Fibroblast of peridontal ligament (primary cell): ENCODE measurements at regions not wholly inside any gene's neighbourhood (a gene's known extent, or its start where the extent isn't known, plus 50 kb on each side); places are given as distances from the start of the nearest gene placed in this dataset.

ENCODE experiments used
- DNase-seq: peaks from one replicate; pipeline ENCODE4 v3.0.0-alpha.2; 2010; ENCODE audit errors: extremely low read depth

DNA sequence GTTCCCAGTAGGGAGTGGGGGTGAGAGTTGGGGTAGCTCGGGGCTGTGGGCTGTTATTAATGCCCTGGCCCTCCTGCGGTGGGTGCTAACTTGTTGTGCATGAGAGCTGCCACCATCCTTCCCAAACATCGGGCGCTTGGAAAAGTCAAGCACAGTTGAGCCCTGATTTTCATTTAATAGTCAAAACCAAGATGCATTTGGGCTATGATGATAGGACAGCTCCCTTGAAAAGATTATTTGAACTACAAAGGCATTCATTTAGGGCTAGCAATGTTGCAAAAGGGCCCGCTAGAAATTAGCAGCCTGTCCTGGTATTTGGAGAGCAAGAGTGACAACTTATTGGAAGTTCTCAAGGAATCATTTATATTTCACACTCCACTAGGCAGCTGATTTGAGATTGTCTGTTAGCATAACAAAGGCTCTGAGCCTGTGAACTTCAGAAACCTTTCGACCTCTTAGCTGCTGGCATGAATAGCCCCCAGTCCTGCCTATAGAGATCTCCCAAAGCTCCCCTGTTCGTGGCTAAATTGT is 128.2 kb upstream of the TMEM161B start:
- DNase-seq, result no peak

DNA sequence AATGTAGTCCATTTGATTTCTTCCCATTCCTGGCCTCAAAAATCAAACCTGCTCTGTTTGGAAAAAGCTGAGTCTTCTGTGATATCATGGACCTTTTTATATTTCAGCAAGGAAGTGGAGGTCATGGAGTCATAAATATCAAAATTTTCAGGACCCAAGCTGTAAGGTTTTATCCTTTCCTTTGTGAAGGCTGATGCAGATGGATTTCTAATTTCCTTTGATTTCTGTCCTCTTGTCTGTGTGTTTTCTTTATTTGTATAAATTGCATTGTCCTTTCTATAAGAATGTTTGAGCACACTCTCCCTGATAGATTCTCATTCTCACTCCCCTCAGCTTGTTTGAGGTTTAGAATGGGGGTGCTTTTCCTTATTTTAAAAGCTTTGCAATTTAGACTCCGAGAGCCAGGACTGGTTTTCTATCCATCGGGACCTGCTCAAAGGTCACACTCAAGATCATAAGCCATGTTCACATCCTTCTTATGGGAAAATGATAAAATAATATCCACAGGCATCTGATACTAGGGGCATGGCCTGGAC is 127.4 kb upstream of the TMEM161B start:
- DNase-seq, result no peak

DNA sequence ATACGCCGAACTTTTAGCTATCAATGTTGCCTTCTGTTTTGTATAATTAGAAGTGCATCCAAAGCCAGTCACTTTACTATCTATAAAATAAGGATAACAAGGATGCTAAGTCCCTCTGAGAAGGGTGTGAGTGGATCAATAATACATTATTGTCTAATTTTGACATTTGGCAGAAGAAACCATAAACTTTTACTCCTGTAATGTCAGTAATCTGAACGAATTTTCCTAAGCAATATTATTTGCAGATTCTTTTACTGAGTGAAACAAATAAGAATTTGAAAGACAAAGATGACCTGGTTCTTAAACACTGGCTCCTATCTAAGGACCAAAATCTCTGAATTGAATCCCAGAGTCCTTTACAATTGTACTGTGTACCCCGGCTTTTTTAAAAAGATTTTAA is 126.6 kb upstream of the TMEM161B start:
- DNase-seq, result no peak

DNA sequence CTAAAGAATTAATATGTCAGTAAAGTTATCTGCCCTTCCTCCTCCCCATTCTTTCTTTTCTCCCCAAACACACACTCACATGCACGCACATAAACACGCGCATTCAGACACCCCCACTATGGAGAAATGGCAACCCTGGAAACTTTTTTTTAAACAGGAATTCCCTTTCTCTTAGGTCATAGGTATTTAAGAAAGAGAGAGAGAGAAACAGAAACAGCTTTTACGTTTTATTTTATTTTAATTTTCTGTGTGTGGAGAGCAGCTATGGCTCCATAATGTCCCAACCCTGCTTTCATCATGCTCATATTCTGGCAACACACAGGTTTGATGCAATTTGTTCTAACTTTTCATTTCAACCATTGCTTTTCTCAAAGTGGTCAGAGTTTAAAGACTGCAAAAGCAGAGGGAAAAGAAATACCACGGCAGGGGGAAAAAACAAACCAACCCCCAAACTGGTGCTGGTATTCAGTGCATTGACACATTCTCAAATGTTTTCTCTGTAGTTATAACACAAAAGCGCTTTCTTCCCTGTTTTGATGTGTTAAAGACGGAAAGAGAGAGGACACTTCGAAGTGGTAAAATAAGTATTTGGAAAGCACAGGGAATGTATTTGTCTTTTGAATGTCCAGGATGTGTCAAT is 126.0 kb upstream of the TMEM161B start:
- DNase-seq, result no peak

DNA sequence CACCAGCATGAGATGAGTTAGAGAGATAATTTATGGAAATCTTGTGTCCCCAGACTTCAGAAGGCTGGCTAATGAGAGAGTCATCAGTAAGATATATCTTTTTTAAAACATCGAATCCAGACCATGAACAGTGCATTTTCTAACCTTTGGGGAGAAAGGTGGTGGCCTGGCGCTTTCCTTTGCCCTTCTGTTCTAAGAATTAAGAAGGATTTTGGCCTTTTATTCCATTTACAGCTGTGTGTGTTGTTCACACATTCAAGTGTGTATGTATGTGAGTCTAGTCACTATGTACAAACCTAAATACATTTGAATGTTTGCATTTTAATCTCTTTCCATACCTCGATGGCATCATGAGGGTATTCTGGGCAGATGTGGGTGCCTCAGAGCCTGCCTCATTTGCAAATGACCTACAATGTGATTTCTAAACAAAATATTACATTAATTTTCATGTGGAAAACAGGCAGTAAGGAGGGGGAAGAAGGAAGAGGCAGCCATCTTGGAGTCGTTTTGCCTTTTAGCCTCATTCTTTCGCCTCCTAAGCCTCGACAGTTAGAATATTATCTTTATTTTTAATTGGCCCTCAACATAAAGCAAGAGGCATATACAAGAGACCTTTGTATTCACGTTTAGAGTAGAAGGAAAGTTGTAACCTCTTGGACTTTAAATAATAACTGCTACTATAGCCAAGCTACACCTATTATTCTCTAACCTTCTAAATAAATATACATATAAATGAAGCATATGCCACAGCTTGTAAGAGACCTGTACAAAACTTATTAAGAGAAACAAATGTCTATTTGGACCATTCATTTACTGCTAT is 125.3 kb upstream of the TMEM161B start:
- no peak for DNase-seq

DNA sequence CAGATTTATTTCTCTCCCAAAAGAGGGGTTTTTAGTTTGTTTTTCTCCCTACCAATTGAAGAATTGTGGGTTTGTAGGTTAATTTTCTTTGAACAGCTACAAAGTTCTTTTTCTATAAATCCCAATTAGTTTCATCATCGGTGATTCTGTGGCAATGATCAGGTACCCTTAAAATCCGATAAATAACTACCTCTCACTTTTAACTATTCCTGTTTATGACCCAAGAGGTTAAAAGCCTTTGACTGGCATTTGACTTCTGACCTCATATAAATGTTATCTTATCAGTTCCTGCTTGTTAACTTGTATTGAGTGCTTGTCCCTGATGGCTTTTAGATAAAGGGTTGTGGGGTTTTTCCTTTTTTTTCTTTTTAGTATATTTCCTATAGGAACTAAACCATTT is 124.4 kb upstream of the TMEM161B start:
- DNase-seq, result no peak

DNA sequence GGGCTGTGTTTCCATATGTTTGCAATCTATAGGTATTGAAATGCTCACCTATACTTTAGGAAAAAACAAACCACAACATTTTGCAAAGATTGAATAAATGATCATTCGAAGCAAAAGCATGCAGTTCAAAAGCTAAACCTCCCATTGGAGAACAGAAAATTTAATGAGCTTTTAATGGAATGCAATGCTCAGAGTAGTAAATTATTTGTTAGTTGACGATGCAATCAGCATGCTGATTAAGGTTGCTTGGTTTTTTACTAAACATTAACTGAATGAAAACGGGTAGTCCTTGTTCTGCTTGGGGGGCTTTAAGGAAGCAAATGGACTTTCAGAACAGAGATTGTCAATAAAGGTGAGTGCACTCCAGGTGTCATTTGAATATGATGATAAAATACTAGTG is 123.3 kb upstream of the TMEM161B start:
- DNase-seq, result no peak

DNA sequence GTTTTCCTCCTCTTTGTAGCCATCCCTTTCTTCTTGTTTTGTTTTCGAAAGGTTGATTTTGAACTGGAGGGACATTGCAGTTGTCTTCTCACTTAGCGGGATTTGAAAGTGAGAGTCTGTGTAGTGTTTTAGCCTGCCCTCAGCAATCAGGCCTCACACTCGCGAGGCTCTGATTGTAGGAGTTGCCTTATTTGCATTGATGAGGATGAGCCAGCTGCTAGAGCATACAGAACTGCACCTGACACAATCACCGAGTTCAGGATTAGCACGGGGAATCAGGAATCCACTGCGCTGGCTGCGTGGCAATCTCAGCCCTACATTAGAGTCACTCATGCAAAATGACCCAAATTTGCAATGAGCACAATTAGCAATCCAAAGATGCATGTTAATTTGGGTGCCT is 122.5 kb upstream of the TMEM161B start:
- no peak for DNase-seq

DNA sequence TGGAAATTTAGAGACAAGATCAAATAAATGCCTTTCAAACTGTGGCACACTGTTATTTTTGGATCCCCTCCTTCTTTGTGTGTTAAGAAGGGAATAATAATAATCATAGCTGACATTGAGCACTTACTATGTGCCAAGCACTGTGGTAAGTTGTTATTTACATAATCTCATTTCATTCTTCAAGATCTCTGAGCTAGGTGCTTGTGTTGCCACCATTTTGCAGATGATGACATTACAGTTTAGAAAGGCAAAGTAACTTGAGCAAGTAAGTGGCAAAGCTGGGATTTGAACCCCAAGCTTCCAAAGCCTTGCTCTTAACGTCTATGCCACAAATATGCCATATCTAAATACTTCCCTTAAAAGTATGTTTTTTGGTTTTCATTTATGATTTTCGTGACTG is 121.8 kb upstream of the TMEM161B start:
- no peak for DNase-seq

DNA sequence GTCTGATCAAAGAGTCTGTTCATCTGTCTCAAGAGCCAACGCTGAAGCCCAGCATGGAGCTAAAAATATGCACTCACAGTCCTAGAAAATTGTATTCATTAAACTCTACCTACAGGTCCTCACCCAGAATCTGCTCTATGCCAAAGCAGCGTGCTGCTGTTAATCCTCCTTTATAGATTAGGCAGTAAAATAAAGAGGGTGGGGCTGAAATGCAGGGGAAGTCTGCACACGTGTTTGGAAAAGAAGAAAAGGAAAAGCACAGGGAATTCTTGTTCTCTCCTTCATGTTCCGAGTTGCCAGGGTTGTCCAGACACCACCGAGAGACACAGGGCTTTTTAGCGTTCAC is 121.4 kb upstream of the TMEM161B start:
- no peak for DNase-seq

DNA sequence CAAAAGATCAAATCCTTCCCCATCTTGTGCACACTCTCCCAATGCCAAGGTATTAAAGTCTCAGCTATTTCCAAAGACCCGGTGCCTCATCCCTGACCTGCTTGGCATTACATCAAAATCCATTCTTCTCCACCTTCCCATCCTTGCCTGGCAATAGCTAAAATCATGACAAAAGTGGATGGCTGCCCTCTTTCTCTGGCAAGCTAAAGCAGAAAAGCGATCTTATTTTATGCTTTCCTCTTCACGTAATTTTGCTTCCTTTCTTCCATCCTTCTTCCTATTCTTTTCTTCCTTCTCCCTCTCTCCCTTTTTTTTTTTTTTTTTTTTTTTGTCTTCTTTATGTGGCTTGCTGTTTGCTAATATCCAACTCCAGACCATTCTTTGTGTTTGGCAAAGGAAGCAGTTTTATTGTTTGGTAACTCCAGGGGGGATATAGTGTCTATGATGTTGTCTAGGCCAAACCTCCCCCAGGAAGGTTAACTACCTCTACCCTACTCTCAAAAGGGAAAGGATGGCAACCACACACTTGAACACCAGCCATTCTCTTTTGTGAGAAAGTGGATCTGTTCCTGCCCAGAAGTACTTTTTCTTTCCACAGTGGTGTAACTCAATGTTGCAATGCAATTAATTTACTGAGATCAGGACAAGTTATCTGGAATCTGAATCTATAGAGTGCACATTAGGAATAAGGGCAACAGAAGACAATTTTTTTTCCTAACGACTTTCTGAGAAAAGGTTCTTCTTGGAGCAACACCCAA is 120.9 kb upstream of the TMEM161B start:
- no peak for DNase-seq

DNA sequence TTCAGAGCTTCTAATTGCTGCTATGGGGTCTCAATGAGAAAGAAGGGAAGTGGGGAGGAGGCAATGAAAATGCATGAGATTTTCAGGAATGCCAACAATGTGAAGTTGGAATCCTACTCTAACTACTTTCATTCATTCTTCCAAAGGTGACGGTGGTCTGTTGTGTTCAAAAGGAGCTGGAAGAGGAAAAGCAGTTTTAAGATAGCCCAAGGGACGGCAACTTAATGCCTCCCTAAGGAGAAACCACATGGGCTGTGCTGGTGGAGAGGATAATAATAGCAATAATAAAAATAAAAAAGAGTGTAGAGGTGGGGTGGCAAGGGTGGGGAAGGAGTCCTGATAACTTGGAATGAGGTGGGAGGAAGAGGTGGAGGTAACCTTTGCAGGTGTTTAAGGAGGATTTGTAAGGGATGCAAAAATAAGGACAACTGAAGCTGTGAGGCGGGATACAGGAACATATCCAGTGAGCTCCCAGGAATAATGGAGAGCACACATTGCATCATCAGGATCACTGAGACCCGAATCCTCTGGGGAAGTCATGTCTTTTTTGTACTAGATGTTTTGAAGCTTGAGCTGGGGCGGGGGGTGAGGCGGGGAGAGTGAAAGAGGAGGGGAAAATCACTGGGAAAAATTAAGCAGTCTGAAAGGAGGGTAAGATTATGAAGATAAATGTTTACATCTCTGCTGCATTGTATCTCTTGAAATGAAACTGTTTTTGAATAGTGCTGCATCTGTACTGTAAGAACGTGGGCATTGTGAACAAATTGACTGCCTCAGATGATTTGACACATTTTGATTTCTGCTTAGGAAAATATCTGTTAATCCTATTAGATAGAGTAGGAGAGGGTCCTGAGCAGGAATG is 120.1 kb upstream of the TMEM161B start:
- no peak for DNase-seq

DNA sequence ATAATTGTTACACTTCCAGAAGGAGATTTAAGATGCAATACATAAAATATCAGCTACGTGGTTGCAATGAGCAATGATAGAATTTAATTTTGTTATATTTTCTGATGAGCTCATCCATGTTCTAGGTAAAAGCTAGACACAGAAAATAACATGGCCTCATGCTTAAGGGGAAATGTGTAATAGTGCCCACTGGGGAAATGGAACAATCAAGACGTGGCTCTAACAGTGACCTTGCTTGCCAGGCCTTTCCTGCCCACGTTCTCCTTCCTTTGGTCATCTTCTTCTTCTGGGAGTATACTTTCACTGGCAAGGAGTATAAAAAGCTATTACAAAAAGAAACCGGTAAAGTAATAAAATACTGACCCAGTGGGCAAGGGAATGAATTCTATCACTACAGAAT is 116.2 kb upstream of the TMEM161B start:
- no peak for DNase-seq

DNA sequence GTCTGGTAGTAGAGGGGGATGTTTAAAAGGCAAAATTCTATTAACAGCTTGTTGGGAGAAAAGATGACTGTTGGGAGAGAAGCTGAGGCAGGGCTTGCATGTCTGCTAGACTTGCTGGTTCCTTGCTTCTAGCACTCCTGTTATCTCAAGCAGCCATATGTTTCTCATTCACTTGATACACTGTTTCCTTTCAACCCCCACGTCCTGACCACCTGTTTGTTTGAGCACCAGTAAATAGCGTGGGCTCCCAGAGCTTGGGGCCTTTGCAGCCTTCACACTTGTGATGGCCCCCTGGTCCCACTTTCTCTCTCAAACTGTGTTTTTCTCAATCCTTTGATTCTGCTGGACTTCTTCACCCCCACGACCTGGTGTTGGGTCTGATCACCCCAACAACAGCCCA is 111.7 kb upstream of the TMEM161B start:
- DNase-seq, result no peak

DNA sequence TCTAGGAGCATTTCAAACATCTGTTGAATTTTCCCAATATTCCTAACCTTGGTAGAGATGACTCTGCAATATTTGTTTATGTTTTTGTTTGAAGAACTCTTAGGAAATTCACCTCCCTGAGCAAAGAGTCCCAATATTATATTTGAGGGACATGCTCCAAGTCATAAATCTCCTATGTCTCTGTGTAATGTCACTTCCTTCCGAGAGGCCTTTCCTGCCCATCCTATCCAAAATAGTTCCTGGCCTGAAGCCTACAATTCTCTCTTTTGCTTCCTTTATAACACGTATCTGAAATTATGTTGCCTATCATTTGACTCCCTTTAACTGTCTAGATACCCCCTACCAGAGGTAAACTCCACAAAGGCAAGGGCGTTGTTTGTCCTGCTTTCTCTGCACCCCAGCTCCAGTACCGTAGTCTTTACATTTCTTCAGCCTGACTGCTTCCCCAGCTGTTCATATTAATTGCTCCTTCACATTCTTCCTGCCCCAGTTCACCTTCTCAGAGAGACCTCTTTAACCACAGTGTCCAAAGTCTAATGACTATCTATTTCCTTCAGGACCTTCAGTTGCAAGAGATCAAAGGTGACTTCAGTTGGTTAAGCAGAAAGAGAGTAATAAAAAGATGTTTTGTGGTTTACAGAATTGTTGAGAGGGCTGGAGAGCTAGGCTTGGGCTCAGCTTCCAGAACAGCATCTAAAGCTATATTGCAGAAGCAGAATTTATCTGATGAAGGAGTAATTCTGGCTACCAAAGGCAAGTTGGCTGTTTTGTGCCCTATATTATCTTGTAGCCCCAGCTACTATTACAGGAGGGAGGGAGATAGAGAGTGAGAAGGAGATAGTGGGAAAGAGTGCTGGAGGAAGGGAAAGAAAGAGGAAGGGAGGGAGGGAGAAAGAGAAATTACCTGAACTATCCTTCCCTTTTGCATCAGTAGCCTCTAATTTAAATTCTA is 109.3 kb upstream of the TMEM161B start:
- no peak for DNase-seq

DNA sequence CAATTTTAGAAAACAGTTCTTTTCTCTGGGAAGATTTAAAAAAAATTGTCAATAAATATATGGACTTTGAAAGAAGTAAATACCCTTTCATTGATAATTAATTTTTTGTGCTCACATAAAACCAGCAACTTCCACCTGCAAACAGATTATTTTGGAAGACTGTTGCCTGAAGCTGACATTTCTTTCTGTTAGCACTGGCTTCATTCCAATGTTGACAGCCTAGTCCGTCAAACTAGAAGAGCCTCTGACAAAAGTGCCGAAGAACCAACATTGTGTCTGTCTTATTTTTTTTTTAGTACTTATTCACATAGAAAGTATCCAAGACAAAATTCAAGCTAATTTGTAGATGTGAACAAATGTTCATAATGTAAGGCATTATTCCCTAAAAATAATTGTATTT is 108.6 kb upstream of the TMEM161B start:
- no peak for DNase-seq

DNA sequence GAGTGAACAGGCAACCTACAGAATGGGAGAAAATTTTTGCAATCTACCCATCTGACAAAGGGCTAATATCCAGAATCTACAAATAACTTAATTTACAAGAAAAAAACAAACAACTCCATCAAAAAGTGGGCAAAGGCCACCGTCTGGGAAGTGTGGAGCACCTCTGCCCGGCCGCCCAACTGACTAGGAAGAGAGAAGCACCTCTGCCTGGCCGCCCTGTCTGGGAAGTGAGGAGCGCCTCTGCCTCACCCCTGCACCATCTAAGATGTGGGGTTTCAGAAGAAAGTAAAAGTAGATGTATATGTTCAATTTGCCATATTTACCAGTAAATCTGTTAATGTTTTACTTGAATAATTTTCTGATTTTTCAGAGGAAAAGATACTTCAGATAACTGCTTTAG is 108.1 kb upstream of the TMEM161B start:
- no peak for DNase-seq

DNA sequence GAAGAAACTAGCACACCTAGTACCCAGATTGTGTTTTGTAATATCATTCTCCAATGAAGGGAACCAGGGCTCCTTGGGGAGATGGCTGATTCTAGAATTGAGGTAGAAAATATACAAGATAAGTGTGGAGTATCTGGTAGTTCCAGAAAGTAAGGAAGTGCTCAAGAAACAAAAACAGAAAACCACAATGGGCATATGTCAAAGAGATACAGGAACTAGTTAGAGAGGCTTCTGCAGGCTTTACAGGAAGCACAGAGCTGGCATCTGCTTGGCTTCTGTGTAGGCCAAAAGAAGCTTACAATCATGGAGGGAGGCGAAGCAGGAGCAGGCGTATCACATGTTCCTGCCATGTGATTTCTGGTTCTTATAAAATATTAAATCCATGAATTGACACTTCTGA is 105.7 kb upstream of the TMEM161B start:
- DNase-seq, result no peak

DNA sequence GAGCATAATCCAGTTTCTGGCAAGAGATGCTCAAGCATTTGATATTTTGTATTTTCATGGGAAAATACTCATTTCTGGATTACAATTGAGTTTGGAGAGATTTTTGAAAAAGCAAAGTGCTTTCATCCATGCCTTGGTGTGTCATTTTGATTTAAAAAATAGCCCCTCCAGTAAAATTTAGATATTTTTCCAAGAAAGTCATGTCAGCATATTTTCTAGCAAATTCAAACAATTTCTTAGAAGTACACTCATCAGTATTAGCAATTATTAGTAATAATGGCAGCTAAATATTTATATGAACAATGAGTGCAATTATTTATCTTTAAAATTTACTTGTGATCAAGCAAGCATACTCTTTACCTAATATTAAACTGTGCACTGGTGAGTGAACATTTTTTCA is 102.2 kb upstream of the TMEM161B start:
- DNase-seq, result no peak

DNA sequence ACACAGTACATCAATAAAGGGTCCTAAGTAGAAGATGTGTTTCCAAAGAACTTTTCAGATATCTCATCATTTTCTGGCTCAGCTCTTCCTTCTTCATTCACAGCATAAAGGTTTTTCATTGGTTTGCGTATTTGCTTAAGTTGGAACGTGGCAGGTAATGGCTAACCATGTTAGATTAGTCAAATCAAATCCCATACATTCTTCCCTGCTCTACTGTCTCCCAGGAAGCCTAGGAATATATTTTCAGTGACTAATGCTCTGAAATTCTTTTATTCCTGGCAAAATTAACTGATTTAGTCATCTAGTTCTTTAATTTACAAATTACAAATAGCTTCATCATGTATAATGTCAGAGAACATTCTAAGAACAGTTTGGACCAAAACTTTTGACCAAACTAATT is 99.6 kb upstream of the TMEM161B start:
- no peak for DNase-seq
